HG03571 (cell line): ENCODE measurements at regions not wholly inside any gene's neighbourhood (a gene's known extent, or its start where the extent isn't known, plus 50 kb on each side); places are given as distances from the start of the nearest gene placed in this dataset.
"Not testable (repeated sequence)": the region's sequence is repeated elsewhere in the genome, so short reads cannot be mapped to it uniquely, and the experiment has no call there.

Source experiments
- ATAC-seq: cut with Tn5 transposase; IDR thresholded peaks from one replicate; pipeline ENCODE4 v1.9.1; 2021; ENCODE audit not compliant: unreplicated experiment

DNA sequence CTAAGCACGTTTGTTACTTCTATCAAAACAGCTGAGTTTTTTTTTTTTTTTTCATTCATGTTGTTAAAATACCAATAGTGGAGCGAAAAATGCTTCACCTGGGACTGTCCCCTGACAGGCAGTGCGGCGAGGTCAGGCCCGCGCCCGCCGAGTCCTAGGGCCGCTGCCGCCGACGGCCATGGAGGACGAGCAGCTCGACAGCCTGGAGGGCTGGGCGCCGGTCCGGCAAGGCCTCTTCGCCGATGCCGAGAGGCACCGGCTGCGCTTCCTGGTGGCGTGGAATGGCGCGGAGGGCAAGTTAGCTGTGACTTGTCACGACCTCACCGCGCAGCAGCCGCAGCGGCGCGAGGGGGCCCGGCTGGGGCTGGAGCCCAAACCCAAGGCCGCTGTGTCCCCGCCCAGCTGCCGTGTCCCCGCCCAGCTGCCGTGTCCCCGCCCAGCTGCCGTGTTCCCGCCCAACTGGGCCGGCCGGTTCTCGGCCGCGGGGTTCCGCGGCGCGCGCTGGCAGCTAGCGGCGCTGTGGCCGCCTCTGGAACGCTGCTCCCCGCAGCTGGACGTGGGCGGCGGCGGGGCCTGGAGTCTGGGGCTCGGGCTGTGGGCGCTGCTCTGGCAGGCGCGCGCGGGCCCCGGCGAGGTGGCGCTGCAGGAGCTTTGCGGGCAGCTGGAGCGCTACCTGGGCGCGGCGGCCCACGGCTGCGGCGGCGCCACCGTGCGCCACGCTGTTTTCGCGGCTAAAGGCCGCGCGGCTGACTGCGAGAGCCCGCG, 56.7 kb upstream of the GOLGA8R start:
- ATAC-seq, result peak; percentile 87

DNA sequence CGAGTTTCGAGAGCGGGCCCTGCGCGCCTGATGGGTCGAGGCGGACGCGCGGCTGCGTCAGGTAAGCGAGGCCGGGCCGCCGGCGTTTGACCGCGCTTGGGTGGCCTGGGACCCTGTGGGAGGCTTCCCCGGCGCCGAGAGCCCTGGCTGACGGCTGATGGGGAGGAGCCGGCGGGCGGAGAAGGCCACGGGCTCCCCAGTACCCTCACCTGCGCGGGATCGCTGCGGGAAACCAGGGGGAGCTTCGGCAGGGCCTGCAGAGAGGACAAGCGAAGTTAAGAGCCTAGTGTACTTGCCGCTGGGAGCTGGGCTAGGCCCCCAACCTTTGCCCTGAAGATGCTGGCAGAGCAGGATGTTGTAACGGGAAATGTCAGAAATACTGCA, 57.3 kb upstream of the GOLGA8R start:
- not testable (repeated sequence) for ATAC-seq

DNA sequence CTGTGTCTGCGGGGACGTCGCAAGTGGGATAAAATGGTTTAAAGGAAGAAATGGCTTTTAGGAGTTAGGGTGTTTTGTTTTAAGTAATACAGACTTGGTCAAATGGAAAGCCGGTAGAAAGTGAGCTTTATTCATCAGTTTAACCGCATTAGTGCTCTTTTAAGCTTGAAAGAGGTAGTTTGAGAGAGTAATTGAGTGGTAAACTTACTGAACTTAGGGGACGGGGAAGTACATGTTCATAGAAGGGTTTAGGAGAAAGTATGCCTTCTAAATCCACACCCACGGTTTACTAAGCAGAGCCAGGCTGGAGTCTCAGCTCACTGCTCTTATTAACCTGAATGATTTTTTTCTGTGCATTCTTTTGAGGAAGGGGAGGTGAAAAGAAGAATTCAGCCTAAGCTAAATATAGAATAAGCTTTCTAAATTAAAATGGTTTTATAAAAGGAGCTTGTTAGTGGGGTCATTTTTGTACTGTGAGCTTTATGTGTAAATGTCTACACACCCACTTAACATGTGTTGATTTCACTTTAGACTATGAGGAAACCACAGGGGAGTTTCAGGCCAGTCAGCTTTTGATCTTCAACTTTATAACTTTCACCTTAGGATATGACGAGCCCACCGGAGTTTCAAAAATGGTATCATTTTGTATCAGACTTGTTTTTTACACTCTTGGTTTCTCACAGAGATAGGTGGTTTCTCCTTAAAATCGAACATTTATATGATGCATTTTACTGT, 57.9 kb upstream of the GOLGA8R start:
- not testable (repeated sequence) for ATAC-seq

DNA sequence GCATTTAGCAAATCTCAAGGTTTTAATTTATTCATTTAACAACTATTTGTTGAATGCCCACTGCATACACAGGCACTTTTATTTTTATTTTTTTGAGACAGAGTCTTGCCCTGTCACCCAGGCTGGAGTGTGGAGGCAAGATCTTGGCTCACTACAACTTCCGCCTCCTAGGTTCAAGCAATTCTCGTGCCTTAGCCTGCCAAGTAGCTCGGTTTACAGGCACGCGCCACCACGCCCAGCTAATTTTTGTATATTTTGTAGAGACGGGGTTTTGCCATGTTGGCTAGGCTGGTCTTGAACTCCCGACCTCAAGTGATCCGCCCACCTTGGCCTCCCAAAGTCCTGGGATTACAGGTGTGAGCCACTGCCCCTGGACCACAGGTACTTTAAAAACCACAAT, 67.0 kb upstream of the GOLGA8Q start:
- not testable (repeated sequence) for ATAC-seq

DNA sequence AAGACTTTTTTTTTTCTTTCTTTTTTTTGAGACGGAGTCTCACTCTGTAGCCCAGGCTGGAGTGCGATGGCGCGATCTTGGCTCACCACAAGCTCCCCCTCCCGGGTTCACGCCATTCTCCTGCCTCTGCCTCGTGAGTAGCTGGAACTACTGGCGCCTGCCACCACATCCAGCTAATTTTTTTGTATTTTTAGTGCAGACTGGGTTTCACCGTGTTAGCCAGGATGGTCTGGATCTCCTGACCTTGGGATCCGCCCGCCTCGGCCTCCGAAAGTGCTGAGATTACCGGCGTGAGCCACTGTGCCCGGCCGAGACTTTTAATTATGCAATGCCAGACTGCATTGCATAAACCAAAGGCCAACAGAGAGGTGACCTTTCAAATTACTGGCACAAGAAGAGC, 62.6 kb upstream of the GOLGA8Q start:
- ATAC-seq, result not testable (repeated sequence)

DNA sequence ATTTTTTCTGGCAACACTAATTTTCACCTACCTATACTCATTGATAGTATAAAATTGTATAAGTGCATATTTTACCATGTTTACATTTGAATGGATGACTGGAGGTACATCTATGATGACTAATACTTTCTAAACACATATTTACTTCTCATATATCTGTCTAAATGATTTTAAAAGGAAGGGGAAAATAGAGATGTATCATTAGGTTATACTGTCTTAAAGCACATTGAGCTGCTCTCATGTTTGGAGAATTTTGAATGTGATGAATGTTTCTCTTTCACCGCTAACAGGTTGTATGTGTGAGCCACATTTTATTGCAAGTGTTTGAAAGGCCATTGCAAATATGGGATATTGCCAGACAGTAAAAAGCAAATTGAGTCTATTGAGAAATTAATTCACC, 61.5 kb upstream of the GOLGA8Q start:
- not testable (repeated sequence) for ATAC-seq

DNA sequence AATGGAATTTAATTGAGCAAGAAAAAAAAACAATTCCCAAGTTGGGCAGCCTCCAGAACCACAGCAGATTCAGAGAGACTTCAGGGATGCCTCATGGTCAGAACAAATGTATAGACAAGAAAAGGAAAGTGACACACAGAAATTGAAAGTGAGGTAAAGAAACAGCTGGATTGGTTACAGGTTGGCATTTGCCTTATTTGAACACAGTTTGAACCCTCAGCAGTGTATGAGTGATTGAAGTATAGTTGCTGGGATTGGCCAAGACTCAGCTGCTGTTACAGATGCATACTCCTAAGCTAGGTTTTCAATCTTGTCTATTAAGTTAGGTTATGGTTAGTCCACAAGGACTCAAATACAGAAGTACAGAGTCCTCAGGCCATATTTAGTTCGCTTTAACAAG, 57.9 kb upstream of the GOLGA8Q start:
- ATAC-seq, result not testable (repeated sequence)

DNA sequence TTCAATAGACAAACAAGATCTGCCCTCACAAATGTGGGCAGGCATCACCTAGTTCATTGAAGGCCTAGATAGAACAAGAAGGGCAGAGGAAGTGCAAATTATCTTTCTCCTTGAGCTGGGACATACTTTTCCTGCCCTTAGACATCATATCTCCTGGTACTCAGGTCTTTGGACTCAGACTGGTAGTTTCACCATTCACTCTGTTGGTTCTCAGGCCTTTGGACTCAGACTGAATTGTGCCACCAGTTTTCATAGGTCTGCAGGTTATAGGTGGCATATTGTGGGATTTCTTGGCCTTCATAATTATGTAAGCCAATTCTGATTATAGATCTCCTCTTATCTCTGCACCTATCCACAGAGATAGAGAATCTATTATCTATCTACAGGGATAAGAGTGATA, 54.6 kb upstream of the GOLGA8Q start:
- ATAC-seq, result not testable (repeated sequence)

DNA sequence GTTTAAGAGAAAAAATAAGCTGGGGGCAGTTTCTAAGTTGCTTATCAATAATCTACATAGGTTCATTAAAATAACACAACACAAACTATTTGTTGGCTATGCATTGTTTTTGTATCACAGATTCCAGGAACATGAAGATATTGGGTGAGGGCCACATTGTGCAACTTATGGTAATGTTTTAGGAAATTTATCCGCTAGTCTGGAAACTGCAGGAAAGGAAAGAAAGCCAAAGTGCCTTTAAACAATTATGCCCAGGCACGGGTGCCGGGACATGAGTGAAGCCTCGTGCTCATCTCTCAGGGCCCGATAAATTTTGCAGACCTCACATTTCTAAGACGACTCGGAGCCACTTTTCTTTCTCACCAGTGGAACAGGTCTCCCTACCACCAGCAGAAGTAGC, 52.6 kb upstream of the GOLGA8Q start:
- ATAC-seq, result not testable (repeated sequence)

DNA sequence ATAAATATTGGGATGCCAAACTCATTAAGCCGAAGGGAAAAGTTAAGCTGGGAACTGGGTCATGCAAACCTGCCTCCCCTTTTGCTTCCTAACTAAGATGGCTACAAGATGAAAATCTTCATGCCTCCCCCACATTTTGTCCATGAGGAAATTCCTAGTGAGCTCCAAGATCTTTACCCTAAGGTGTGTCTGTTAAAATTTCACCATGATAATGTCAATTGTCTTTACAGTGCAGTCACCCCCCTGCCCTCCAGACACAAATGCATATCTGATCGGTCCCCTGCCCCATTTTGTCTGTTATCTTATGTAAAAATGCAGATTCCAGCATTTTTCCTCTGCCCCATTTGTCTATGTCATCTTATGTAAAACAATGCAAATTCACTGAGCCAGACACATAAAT, 51.3 kb upstream of the GOLGA8Q start:
- not testable (repeated sequence) for ATAC-seq
